HG03060 (cell line): ENCODE measurements at regions not wholly inside any gene's neighbourhood (a gene's known extent, or its start where the extent isn't known, plus 50 kb on each side); places are given as distances from the start of the nearest gene placed in this dataset.
"Not testable (repeated sequence)": the region's sequence is repeated elsewhere in the genome, so short reads cannot be mapped to it uniquely, and the experiment has no call there.

Experiments
- ATAC-seq: cut with Tn5 transposase; IDR thresholded peaks from one replicate; pipeline ENCODE4 v1.9.1; 2021; ENCODE audit warnings: low read depth, moderate number of reproducible peaks; ENCODE audit not compliant: unreplicated experiment

- ATAC-seq: not testable (repeated sequence)
Observed at GRCh38 chr3:94648270-94649180, 585.7 kb downstream of the NSUN3 start.

- no peak for ATAC-seq
Observed at GRCh38 chr3:94654096-94654495, 591.2 kb downstream of the NSUN3 start.

GRCh38 chr3:94665922-94666321, 603.1 kb downstream of the NSUN3 start:
- no peak for ATAC-seq

- ATAC-seq: no peak
Observed at GRCh38 chr3:94671078-94671477, 608.2 kb downstream of the NSUN3 start.

- ATAC-seq: no peak
Observed at GRCh38 chr3:94673876-94674275, 611.0 kb downstream of the NSUN3 start.

GRCh38 chr3:94686208-94686607, 623.3 kb downstream of the NSUN3 start:
- no peak for ATAC-seq

- no peak for ATAC-seq
Observed at GRCh38 chr3:94693997-94694640, 631.3 kb downstream of the NSUN3 start.

- ATAC-seq: no peak
Observed at GRCh38 chr3:94694894-94695293, 632.0 kb downstream of the NSUN3 start.

GRCh38 chr3:94704467-94704866, 641.6 kb downstream of the NSUN3 start:
- no peak for ATAC-seq

GRCh38 chr3:94709249-94709902, 646.5 kb downstream of the NSUN3 start:
- ATAC-seq: no peak

GRCh38 chr3:94714194-94714593, 651.3 kb downstream of the NSUN3 start:
- ATAC-seq: no peak

- no peak for ATAC-seq
Observed at GRCh38 chr3:94716326-94717018, 653.6 kb downstream of the NSUN3 start.

GRCh38 chr3:94734206-94734605, 671.3 kb downstream of the NSUN3 start:
- no peak for ATAC-seq

GRCh38 chr3:94735354-94735753, 672.5 kb downstream of the NSUN3 start:
- no peak for ATAC-seq

- no peak for ATAC-seq
Observed at GRCh38 chr3:94737116-94737515, 674.3 kb downstream of the NSUN3 start.

- no peak for ATAC-seq
Observed at GRCh38 chr3:94739420-94739819, 676.6 kb downstream of the NSUN3 start.

- no peak for ATAC-seq
Observed at GRCh38 chr3:94758751-94759150, 695.9 kb downstream of the NSUN3 start.

- ATAC-seq: no peak
Observed at GRCh38 chr3:94772402-94772801, 709.5 kb downstream of the NSUN3 start.

GRCh38 chr3:94775746-94776145, 712.9 kb downstream of the NSUN3 start:
- no peak for ATAC-seq

- no peak for ATAC-seq
Observed at GRCh38 chr3:94776401-94776915, 713.6 kb downstream of the NSUN3 start.

GRCh38 chr3:94778289-94778688, 715.4 kb downstream of the NSUN3 start:
- no peak for ATAC-seq
